Astrocyte of the hippocampus (primary cell): ENCODE measurements at regions not wholly inside any gene's neighbourhood (a gene's known extent, or its start where the extent isn't known, plus 50 kb on each side); places are given as distances from the start of the nearest gene placed in this dataset.

Experiments
- DNase-seq: peaks from one replicate; pipeline ENCODE4 v3.0.0; 2011; ENCODE audit warnings: low read depth, low spot score

DNA sequence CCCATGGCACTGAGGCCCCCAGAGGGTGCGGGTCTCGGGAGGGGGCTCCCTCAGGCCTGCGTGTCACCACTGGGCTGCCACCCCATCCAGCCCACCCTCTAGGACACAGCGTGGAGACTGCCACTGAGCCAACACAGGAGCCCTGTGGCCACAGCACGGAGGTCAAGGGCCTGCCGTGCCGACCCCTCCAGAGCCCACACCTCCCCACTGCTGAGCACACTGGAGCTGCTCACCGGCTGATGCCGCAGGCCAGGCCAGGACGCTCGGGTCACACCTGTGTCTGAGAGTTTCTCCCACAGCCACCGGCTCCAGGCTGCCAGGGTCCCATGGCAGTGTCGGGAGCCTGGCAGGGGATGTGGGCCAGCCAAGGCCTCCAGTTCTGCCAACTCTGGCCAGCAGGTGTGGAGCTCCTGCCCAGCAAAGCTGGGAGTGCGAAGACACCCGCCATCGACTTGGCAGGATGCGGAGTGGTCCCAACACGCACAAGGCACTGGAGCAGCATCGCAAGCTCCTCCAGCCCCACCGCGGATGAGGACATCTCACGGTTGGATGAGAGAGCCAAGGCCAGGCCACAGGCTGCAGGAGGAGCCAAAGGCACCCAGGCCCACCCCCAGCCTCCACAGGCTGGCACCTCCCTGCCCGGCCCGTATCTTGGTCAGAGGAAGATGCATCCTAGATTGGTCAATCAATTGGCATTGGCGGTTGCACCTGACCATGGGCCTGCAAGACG lies 187.1 kb downstream of the BRD1 start:
- DNase-seq, result no peak

DNA sequence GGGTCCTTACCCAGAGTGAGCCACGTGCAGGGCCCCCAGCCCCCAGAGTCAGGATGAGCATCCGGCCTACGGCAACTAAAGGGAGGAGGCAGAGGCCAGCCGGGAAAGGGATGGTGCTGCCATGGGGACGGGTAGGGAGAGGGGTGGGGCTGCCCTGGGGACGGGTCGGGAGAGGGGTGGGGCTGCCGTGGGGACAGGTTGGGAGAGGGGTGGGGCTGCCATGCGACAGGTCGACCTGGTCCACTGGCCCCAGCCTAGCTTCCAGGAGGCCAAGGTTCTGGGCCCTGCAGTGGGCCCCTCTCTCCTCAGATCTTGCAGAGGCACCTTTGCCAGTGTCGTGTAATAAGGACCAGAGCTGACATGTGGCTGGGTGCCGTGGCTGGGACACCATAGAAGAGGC lies 187.7 kb downstream of the BRD1 start:
- no peak for DNase-seq

DNA sequence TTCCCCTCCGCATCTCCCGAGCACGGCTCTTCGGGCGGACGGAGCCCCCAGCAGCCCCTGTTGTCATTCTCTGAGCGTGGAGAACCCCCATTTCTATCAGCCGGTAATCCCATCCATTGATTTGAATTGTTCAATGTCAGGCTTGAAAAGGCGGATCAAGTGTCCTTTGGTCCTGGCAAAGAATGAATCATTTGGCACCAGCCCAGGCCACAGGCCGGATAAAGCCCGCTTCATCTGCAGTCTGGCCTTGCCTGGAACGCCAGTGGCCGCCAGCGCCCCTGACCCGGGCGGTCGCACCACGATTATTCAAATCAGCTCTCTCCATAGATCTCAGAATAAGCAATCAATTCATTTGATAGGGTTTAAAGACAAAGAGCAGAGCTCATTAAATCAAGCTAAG lies 188.9 kb downstream of the BRD1 start:
- peak; percentile 80 for DNase-seq

DNA sequence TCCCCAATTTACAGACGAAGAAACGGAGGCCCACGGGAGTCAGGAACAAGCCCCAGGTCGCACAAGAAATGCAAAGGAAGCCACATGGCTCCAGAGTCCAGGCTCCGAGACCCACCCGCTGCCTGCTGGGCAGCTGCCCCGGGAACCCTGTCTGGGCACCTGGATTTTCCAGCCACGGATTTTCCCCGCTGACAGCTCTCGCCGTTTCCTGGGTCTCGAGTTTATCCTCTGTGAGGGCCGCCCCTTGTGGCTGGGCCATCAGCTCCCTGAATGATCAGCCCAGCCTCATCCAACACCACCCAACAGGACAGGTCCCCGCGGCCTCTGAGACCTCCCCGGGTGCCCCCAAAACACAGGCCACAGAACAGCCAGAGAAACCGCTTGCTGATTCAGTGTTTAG lies 189.7 kb downstream of the BRD1 start:
- DNase-seq, result no peak

DNA sequence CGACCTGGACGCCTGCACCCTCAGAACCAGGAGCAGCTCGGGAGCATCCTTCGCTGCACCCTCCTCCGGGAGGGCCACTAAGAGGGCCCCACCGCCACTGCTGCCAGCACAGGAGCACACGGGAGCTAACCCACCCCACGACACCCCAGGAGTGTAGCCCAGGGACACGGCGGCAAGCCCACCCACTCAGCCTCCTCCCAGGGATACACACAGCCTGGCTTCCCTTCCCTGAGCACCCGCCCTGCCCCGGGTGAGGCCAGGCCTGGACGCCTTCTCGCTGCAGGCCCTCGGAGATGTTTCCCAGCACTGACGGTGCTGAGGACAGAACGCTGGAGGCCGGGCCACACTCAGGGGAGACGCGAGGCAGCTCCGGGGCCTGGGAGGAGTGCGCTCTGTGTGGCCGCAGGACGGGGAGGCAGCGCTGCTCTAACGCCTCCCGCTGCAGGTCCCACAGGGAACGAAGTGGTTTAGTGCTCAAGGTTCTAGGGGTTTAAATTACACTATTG lies 190.4 kb downstream of the BRD1 start:
- DNase-seq, result no peak

DNA sequence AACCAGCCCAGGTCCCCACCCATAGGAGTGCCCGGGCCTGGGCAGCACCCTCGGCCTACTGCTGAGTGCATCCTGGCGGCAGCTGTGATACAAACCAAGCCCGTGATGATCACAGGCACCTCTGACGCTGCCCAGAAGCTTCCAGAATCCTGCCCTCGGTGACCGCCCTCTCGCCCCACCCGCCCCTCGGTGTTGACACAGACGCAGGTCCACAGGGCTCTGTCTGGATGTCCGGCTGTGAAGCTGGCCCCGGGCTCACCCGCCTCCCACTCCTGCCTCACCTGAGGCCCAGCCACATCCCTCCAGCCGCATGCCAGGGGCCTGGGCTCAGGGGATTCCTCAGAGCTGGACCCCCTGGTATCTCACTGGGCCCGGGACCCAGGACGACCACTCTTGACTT lies 191.0 kb downstream of the BRD1 start:
- DNase-seq, result no peak

DNA sequence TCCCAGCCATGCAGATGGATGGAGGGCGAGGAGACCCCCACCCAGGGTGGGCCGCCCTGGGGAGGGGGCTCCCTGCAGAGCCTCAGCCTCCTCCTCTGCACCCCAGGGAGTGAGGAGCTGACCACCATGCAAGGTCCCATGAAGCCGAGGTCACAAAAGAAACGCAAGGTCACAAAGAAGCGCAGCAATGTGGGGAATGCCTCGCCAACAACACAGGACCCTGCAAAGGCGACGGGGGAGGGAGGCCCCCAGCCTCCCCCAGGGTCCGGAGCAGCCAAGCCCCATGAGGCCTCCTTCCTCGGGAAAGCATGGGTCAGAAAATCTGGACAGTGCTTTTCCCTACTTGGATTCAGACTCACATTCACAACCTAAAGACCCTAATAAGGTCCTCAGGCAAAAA lies 191.5 kb downstream of the BRD1 start:
- DNase-seq, result no peak

DNA sequence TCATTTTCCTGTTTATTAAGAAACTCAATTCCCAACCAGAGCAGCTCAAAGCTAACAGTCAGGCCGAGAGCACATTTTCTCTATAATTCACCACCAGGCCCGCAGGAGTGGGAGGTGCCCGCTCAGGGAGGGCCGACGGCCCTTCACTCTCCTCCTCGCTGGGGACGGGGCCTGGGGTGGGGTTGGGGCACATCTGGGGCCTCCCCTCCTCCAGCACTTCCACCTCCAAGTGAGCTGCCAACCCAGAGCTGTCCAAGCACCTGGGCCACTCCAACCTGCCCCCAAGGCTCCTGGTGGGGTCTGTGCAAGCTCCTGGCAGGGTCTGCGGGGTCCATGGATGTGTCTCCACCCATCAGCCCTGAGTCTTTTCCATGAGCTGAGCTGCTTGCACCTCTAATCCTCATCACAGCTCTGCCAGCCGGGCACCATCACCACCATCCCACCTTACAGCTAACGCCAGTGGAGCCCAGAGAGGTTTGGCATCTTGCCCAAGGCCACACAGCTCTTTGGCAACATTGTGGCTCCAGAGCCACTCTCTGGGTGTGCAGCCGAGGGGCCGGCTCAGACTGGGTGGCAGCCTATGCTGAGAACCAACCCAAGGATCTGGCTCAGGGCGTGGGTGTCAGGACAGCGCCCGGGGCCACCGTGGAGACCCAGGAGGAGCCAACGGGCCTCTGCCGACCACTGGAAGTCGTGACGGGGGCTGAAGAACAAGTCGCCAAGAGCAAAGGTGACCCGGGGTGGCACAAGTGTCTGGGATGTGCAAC lies 193.5 kb downstream of the BRD1 start:
- DNase-seq, result no peak

DNA sequence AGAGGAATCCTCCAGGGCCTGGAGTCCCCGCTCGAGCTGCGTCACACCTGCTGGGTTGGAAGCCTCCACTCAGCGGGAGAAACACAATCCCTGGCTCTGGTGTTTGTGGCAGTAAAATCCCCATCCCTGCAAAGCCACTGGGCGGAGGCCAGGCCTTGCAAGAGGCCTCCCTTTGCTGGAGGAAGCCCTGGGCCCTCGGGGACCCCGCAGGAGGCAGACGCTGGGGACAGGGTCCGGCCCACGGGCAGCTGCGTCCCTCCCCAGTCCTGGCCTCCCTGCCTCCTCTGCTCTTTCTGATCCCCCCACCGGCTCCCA lies 194.7 kb downstream of the BRD1 start:
- no peak for DNase-seq

DNA sequence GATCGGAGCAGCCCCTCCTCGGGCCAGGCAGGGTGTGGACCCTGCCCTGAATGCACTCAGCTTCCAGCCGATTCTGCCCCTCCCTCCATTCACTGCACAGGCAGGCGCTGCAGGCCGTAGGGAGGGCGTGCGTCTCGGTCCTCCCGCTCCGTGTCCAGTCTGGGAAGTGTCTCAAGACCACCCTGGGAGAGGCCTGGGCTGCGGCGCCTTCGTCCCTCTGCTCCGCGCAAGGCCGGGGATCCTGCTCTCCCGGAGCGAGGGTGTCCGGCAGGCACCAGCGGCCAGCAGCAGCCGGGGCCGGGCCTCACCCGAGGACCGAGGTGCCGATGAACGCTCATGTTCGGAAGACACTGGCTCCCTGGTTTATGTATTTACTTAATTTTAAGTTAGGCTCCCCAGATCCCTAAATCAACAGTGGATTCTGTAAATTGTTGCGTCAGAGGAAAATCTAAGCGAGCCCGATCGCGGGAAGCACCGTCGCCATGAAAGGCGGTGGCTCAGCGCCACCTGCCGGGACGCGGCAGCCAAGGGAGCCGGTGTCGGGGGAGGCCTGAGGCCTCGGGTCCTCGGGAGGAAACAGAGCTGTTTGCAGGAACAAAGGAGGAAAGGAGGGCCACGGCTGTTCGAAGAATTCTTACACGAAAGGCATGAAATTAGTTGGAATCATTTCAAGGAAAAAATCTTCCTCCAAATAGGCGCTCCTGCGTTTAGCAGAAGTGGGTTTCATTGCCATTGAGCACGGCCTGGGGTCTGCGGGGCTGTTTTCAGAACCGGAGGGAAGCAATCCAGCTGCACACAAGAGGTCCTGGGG lies 195.3 kb downstream of the BRD1 start:
- peak; percentile 84 for DNase-seq

DNA sequence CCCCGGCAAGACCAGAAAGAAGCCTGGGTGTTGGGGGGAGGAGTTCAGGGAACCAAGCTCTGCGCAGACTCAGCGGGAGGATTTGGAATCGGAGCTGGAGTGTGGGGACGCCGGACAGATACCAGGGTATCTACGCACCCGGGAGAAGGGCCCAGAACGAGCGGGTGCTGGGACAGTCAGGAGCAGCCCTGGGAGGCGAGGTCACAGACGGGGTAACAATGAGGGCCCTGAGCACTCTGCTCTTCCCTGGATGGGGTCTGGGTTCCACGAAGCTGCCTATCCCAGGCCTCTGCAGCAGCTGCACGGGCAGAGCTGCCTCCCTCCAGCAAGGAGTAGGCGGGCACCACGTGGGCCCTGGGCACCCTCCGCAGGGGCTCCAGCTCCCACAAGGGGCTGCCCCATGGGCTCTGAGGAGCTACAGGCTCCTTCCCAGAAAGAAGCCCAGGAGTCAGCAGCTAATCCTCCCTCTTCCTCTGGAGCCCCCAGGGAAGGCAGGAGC lies 197.2 kb downstream of the BRD1 start:
- no peak for DNase-seq

DNA sequence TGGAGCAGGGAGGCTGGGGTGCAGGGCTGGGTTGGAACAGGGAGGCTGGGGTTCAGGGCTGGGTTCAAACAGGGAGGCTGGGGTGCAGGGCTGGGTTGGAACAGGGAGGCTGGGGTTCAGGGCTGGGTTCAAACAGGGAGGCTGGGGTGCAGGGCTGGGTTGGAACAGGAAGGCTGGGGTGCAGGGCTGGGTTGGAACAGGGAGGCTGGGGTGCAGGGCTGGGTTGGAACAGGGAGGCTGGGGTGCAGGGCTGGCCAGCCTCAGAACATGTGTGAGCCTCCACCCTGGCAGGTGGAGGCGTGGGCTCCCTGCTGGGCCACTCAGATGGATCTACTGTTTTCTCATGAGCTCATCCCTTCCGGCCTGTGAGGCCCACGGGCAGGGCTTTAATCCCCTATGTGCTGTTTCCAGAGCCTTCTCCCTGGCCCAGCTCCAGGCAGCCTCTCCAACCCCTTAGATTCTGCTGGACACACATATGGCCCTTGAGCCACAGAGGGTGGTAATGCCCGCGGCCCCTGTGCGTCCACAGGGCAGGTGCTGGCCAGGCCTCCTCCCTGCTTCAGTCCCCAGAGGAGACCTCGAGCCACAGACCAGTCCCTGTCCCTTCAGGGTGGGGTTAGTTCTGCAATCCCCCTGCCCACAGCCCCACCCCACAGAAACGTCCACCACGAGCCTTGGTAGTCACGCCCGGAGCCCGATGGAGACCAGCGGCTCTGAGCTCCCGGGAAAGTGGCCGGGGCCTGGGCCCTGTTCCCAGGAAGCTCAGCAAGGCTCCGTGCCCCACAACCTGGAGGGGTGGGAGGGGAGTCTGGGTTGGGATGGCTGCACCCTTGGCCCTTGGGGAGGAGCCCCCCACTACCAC lies 197.9 kb downstream of the BRD1 start:
- no peak for DNase-seq

DNA sequence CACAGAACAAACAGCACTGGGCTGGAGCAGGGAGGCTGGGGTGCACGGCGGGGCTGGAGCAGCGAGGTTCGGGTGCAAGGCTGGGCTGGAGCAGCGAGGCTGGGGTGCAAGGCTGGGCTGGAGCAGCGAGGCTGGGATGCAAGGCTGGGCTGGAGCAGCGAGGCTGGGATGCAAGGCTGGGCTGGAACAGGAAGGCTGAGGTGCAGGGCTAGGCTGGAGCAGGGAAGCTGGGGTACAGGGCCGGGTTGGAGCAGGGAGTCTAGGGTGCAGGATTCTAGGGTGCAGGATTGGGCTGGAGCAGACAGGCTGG lies 198.5 kb downstream of the BRD1 start:
- DNase-seq, result no peak

DNA sequence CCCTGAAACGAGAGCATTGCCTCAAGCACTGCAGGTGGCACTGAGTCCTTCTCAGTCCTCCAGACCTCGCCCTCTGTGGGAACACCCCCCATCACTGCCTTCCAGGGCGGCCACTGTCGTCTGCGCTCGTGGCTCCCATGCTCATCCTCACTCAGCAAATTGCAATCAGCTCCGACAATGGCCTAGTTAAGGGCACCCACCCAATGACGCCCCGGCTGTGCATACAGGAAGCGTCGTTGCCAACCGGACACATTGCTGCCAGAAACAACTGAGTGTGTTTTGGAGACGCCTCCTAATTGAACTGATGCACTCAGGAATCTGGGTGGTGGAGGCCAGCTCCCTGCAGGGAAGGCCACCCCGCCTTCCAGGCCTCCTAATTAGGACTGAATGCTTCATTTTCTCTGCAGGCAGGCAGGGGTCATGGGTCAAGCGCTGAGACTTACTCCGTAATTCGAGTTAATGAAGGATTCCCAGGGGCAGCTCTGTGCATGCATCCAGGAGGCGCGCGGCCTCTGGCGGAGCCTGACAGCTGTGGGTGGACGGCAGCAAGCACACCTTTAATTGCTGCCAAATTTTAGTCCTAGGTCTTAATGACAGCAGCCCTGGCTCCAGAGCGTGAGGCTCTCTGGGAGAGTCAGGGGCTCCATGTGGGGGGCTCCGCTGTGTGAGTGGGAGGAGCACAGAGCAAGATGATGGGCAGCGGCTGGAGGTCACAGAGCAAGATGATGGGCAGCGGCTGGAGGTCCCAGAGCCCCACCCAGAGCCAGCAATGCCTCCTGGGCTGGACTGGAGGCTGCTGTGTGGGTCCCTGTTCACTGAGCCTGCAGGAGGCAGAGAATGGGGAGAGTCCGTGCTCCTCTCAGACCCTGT lies 199.0 kb downstream of the BRD1 start:
- DNase-seq, result no peak

DNA sequence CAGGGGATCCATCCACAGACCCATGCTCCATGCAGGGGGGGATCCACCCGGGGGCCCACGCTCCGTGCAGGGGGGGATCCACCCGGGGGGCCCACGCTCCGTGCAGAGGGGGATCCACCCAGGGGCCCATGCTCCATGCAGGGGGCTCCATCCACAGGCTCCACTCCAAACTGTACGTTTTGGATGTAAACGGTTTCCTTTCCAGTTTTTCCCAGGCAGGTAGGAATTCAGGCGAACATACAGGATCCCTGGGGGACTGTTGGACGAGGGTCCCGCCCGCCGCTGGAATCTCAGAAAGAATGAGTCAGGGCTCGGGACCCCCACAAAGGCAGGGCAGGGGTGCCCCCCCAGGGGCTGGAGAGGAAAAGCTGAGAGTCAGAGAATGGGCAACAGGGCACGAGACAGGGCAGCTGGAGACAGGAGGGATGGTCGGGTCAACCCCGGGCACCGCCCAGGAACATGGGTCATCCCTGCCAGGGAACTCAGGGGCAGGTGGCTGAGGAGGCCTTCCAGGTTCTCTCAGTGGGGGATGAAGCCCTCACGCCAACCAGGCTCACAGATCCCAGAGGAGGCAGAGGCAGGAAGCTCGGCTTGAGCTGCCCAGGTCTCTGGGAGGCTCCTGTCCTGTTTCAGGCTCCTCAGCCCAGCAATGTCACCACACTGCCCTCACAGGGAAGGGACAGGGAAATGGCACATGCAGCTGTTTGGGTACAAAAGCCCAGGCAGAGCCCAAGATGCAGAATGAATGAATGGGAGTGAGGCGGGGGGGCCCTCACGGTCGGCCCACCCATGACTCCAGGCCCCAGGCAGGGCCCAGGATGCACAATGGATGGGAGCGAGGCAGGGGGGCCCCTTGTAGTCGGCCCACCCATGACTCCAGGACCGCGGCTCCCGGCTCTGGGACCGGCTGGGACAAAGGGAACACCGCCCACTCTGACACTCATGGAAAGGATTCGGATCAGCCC lies 200.2 kb downstream of the BRD1 start:
- no peak for DNase-seq

DNA sequence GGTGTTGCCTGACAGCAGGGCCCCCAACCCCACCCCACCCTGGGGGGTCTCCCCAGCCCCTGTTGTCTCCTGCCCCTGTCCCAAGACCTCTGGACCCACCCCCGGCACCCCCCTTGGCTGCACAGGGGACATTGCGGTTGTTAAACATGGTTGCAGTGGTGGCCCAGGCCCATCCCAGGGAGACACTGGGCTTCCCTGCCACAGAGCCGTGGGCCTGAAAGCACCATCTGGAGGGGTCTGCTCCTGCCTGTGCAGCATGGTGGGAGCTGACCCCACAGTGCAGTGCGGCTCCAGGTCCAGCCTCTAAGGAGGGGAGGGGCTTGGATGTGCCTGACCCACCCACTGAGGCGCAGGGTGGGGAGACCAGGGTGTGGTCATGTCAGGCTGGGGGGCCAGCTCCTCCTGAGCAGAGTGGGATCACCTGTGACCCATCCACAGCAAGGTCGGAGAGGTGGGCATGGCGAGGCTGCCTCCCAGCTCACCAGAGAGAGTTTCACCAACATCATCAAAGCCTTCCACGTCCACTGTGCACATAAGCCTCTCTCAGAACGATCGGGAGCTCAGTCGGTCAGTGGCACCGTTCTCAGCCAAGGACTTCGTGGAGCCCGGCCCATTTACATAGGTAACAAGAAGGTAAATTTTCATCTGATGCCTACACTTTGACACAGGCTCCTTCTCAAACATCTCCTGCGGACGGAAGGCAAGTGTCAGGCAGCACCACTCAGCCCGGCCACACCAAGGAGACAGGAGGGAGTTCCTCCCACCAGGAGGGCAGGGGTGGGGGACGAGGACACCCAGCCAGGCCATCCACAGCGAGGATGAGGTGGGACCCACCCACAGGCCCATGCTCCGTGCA lies 201.1 kb downstream of the BRD1 start:
- no peak for DNase-seq

DNA sequence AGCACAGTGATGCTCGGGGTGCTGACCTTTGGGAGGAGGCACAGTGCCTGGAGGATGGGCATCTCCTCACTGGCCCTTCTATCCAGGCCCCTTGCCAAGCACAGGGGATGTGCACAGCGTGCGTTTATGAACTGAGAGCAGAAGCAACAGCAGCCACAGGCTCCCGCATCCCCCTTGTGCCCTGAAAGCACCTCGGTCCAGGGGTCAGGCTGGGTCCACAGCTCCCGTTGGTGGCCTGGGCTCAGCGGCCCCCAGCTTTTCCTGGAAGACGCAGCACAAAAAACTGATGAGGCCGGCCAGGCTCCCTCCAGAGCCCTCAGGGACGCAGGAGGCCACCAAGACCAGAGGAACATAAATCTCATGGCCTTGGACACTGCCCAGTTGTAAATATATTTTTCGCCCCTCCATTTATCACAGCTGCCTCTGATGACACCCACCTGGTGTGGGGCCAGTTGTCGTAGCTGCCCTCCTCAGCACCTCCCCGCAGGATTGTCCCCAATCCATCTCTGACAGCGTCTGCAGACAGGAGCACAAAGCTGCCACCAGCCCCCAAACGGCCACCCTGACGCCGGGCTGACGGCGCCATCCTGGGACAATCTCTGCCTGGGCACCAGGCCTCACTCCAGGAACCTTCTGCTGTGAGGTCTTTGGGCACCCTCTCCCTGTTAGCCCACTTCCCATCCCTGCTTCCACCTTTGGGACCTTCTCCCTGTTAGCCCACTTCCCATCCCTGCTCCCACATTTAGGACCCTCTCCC lies 203.1 kb downstream of the BRD1 start:
- DNase-seq, result no peak

DNA sequence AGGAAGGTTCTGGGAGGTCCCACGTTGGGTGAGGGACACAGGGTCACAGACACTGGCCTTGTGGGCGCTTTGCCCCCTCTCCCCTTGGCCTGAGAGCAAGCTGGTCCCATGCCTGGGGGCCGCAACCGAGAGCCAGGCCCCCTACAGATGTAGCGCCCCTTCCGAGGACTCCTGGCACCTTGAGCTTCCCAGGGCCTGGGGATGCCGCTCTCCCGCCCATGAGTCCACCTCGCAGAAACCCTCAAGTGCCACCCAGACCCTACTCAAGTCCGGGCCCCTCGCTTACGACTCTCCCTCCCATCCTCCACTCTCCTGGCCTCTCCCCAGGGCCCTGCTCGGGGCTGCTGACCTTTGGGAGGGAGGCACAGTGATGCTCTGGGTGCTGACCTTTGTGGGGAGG lies 204.0 kb downstream of the BRD1 start:
- DNase-seq, result no peak
